ENCODE measurements at regions not wholly inside any gene's neighbourhood (a gene's known extent, or its start where the extent isn't known, plus 50 kb on each side); places are given as distances from the start of the nearest gene placed in this dataset.

- Histone ChIP-seq H4K20me1 (ENCODE audit: insufficient read depth, low read length) (no peaks in the 10 kb centered on the region), H3K79me2 (ENCODE audit: insufficient read depth, low read length) (no peaks in the 10 kb centered on the region), H3F3A (ENCODE audit: insufficient read depth, low read length) (no peaks in the 10 kb centered on the region), H3K27me3 (ENCODE audit: insufficient read depth, low read length) (no peaks in the 10 kb centered on the region), H3K36me3 (ENCODE audit: insufficient read depth, low read length) (no peaks in the 10 kb centered on the region), H3K9me2 (ENCODE audit: low read depth, low read length) (no peaks in the 10 kb centered on the region), H3K27ac (ENCODE audit: low read depth, low read length, poor library complexity, severe bottlenecking) (no peak overlapping the region), H3K4me3 (ENCODE audit: low read depth, low read length, poor library complexity, severe bottlenecking) (no peak overlapping the region), H3K9me3 (ENCODE audit: low read length) (no peaks in the 10 kb centered on the region), H3K9ac (ENCODE audit: low read length) (no peak overlapping the region), H2AFZ (ENCODE audit: low read length) (no peak overlapping the region), H3K4me1 (ENCODE audit: insufficient read depth, low read length, severe bottlenecking) (no peaks in the 10 kb centered on the region), H3K4me2 (ENCODE audit: low read length) (no peak overlapping the region)
- TF ChIP-seq CTCF (IDR thresholded peaks at IDR 0.05; ENCODE audit: low read length), result no peak
- TF ChIP-seq EZH2 (IDR thresholded peaks at IDR 0.05; ENCODE audit: borderline replicate concordance, low read length), result no peak
These were observed 269.6 kb upstream of the ARRDC3 start for GRCh38 chr5:91652678-91653077.

GRCh38 chr5:91651704-91652103 is 268.6 kb upstream of the ARRDC3 start:
- no peaks in the 10 kb centered on the region for H4K20me1 ChIP-seq (ENCODE audit: insufficient read depth, low read length)
- no peak overlapping the region for H3K4me3 ChIP-seq (ENCODE audit: low read depth, low read length, poor library complexity, severe bottlenecking)
- H2AFZ ChIP-seq (ENCODE audit: low read length), result no peak overlapping the region
- H3K79me2 ChIP-seq (ENCODE audit: insufficient read depth, low read length), result no peaks in the 10 kb centered on the region
- no peak overlapping the region for H3K4me2 ChIP-seq (ENCODE audit: low read length)
- no peak overlapping the region for H3K9ac ChIP-seq (ENCODE audit: low read length)
- H3K27ac ChIP-seq (ENCODE audit: low read depth, low read length, poor library complexity, severe bottlenecking), result no peak overlapping the region
- no peaks in the 10 kb centered on the region for H3K9me3 ChIP-seq (ENCODE audit: low read length)
- H3K4me1 ChIP-seq (ENCODE audit: insufficient read depth, low read length, severe bottlenecking), result no peaks in the 10 kb centered on the region
- TF ChIP-seq EZH2 (IDR thresholded peaks at IDR 0.05; ENCODE audit: borderline replicate concordance, low read length) (no peak), CTCF (IDR thresholded peaks at IDR 0.05; ENCODE audit: low read length) (no peak)
- H3F3A ChIP-seq (ENCODE audit: insufficient read depth, low read length), result no peaks in the 10 kb centered on the region
- H3K27me3 ChIP-seq (ENCODE audit: insufficient read depth, low read length), result no peaks in the 10 kb centered on the region
- no peaks in the 10 kb centered on the region for H3K36me3 ChIP-seq (ENCODE audit: insufficient read depth, low read length)
- no peaks in the 10 kb centered on the region for H3K9me2 ChIP-seq (ENCODE audit: low read depth, low read length)

- no peak overlapping the region for H3K27ac ChIP-seq (ENCODE audit: low read depth, low read length, poor library complexity, severe bottlenecking)
- H4K20me1 ChIP-seq (ENCODE audit: insufficient read depth, low read length), result no peaks in the 10 kb centered on the region
- H3K27me3 ChIP-seq (ENCODE audit: insufficient read depth, low read length), result no peaks in the 10 kb centered on the region
- no peaks in the 10 kb centered on the region for H3K4me1 ChIP-seq (ENCODE audit: insufficient read depth, low read length, severe bottlenecking)
- no peak overlapping the region for H3K4me2 ChIP-seq (ENCODE audit: low read length)
- no peaks in the 10 kb centered on the region for H3K79me2 ChIP-seq (ENCODE audit: insufficient read depth, low read length)
- H3K9me2 ChIP-seq (ENCODE audit: low read depth, low read length), result no peaks in the 10 kb centered on the region
- TF ChIP-seq CTCF (IDR thresholded peaks at IDR 0.05; ENCODE audit: low read length) (no peak), EZH2 (IDR thresholded peaks at IDR 0.05; ENCODE audit: borderline replicate concordance, low read length) (no peak)
- H3K4me3 ChIP-seq (ENCODE audit: low read depth, low read length, poor library complexity, severe bottlenecking), result no peak overlapping the region
- no peaks in the 10 kb centered on the region for H3K9me3 ChIP-seq (ENCODE audit: low read length)
- no peak overlapping the region for H3K9ac ChIP-seq (ENCODE audit: low read length)
- H3F3A ChIP-seq (ENCODE audit: insufficient read depth, low read length), result no peaks in the 10 kb centered on the region
- no peaks in the 10 kb centered on the region for H3K36me3 ChIP-seq (ENCODE audit: insufficient read depth, low read length)
- no peak overlapping the region for H2AFZ ChIP-seq (ENCODE audit: low read length)
These were observed 262.2 kb upstream of the ARRDC3 start for GRCh38 chr5:91645347-91645746.

All from OCI-LY1 (cell line).